Trophoblast cell (in vitro differentiated cells and primary cell): ENCODE measurements at regions not wholly inside any gene's neighbourhood (a gene's known extent, or its start where the extent isn't known, plus 50 kb on each side); places are given as distances from the start of the nearest gene placed in this dataset.

ENCODE experiments used
- DNase-seq, 2 donors: peaks; one replicate each; pipeline ENCODE4 v3.0.0-alpha.2; 2016
- H2AFZ ChIP-seq: 2 replicates; pipeline ENCODE4 v1.6.1; 2013; ENCODE audit warnings: low read length, moderate library complexity, mild to moderate bottlenecking; ENCODE audit not compliant: insufficient read depth, poor library complexity
- H2AK5ac ChIP-seq: 2 replicates; pipeline ENCODE4 v1.6.1; 2013; ENCODE audit warnings: mild to moderate bottlenecking, low read length
- H2BK120ac ChIP-seq: 2 replicates; pipeline ENCODE4 v1.6.1; 2013; ENCODE audit warnings: low read length, mild to moderate bottlenecking, moderate library complexity; ENCODE audit not compliant: insufficient read depth, poor library complexity
- H2BK12ac ChIP-seq: 2 replicates; pipeline ENCODE4 v1.6.1; 2013; ENCODE audit warnings: mild to moderate bottlenecking, low read length, moderate library complexity
- H2BK5ac ChIP-seq: 2 replicates; pipeline ENCODE4 v1.6.1; 2013; ENCODE audit warnings: low read length, low read depth, moderate library complexity, mild to moderate bottlenecking; ENCODE audit not compliant: poor library complexity
- H3K14ac ChIP-seq: 2 replicates; pipeline ENCODE4 v1.6.1; 2013; ENCODE audit warnings: mild to moderate bottlenecking, low read length
- H3K18ac ChIP-seq: 2 replicates; pipeline ENCODE4 v1.6.1; 2013; ENCODE audit warnings: mild to moderate bottlenecking, low read length
- H3K23ac ChIP-seq: 2 replicates; pipeline ENCODE4 v1.6.1; 2013; ENCODE audit warnings: low read length
- H3K27ac ChIP-seq: 2 replicates; pipeline ENCODE4 v1.5.1; 2013; ENCODE audit warnings: low read depth, mild to moderate bottlenecking, inconsistent platforms, low read length, moderate library complexity
- H3K27me3 ChIP-seq: 2 replicates; pipeline ENCODE4 v1.6.1; 2013; ENCODE audit warnings: inconsistent platforms, mild to moderate bottlenecking, low read length, moderate library complexity; ENCODE audit not compliant: insufficient read depth
- H3K36me3 ChIP-seq, 2 experiments: 1 replicate in 1 of 2; 2 replicates in 1 of 2; pipeline ENCODE4 v1.6.1; 2013; ENCODE audit warnings: low read length in 2 of 2, mild to moderate bottlenecking in 2 of 2, moderate library complexity in 1 of 2; ENCODE audit not compliant: insufficient read depth in 2 of 2, control insufficient read depth in 1 of 2
- H3K4ac ChIP-seq: 2 replicates; pipeline ENCODE4 v1.6.1; 2013; ENCODE audit warnings: low read depth, mild to moderate bottlenecking, low read length, moderate library complexity
- H3K4me1 ChIP-seq, 2 experiments: 1 replicate in 1 of 2; 2 replicates in 1 of 2; pipeline ENCODE4 v1.6.1; 2013; ENCODE audit warnings: low read length in 2 of 2, mild to moderate bottlenecking in 2 of 2, moderate library complexity in 1 of 2; ENCODE audit not compliant: insufficient read depth in 2 of 2, control insufficient read depth in 1 of 2
- H3K4me2 ChIP-seq: 2 replicates; pipeline ENCODE4 v1.6.1; 2013; ENCODE audit warnings: inconsistent platforms, mild to moderate bottlenecking, low read length, moderate library complexity
- H3K4me3 ChIP-seq: 2 replicates; pipeline ENCODE4 v1.5.1; 2013; ENCODE audit warnings: mild to moderate bottlenecking, low read depth, low read length, inconsistent platforms
- H3K79me1 ChIP-seq: one replicate; pipeline ENCODE4 v1.6.1; 2013; ENCODE audit warnings: low read length
- H3K79me2 ChIP-seq: 2 replicates; pipeline ENCODE4 v1.6.1; 2013; ENCODE audit warnings: low read length, mild to moderate bottlenecking; ENCODE audit not compliant: control insufficient read depth, insufficient read depth, poor library complexity
- H3K9ac ChIP-seq: 2 replicates; pipeline ENCODE4 v1.6.1; 2013; ENCODE audit warnings: mild to moderate bottlenecking, low read length
- H3K9me3 ChIP-seq: 2 replicates; pipeline ENCODE4 v1.6.1; 2013; ENCODE audit warnings: low read depth, mild to moderate bottlenecking, control low read depth, inconsistent platforms, low read length; ENCODE audit not compliant: insufficient read depth
- H4K12ac ChIP-seq: 2 replicates; pipeline ENCODE4 v1.6.1; 2013; ENCODE audit warnings: low read depth, mild to moderate bottlenecking, low read length, moderate library complexity
- H4K8ac ChIP-seq: 2 replicates; pipeline ENCODE4 v1.6.1; 2013; ENCODE audit warnings: low read depth, mild to moderate bottlenecking, low read length, moderate library complexity
- H4K91ac ChIP-seq: one replicate; pipeline ENCODE4 v1.6.1; 2013; ENCODE audit warnings: low read depth, mild to moderate bottlenecking, low read length, moderate library complexity
- WGBS: extraction: QIAGEN DNeasy Blood & Tissue Kit; methylation state at CpG from one replicate; pipeline ENCODE4 v1.1.7; 2013; ENCODE audit warnings: missing lambda C conversion rate; ENCODE audit not compliant: insufficient read length, insufficient coverage; ENCODE audit errors: extremely low coverage; 5-methylcytosine and 5-hydroxymethylcytosine counted together

GRCh38 chr12:127038152-127038551 is 1228.8 kb upstream of the TMEM132C start:
- H2BK5ac ChIP-seq = no peak overlapping the region
- no peaks in the 10 kb centered on the region for H3K79me1 ChIP-seq
- no peak overlapping the region for H2AFZ ChIP-seq
- H3K4me3 ChIP-seq = no peak overlapping the region
- no peaks in the 10 kb centered on the region for H3K79me2 ChIP-seq
- H3K4me1 ChIP-seq = no peaks in the 10 kb centered on the region
- H4K8ac ChIP-seq = no peak overlapping the region
- no peaks in the 10 kb centered on the region for H3K36me3 ChIP-seq
- no peak for DNase-seq
- no peak overlapping the region for H3K18ac ChIP-seq
- H2AK5ac ChIP-seq = no peak overlapping the region
- H2BK120ac ChIP-seq = no peak overlapping the region
- no peak overlapping the region for H3K14ac ChIP-seq
- no peak overlapping the region for H4K12ac ChIP-seq
- H3K9ac ChIP-seq = no peak overlapping the region
- H3K23ac ChIP-seq = no peak overlapping the region
- no peak overlapping the region for H2BK12ac ChIP-seq
- peaks cover 2% of the 10 kb centered on the region for H3K9me3 ChIP-seq
- H3K27ac ChIP-seq = no peak overlapping the region
- no peak overlapping the region for H3K4me2 ChIP-seq
- H4K91ac ChIP-seq = no peak overlapping the region
- H3K4ac ChIP-seq = no peak overlapping the region
- H3K27me3 ChIP-seq = no peaks in the 10 kb centered on the region
- WGBS = no CpG with 5 or more reads among the region's 1 CpG

GRCh38 chr12:127038761-127039160 is 1228.2 kb upstream of the TMEM132C start:
- no CpG with 5 or more reads among the region's 10 CpGs for WGBS
- no peak overlapping the region for H2AK5ac ChIP-seq
- H3K27me3 ChIP-seq = no peaks in the 10 kb centered on the region
- no peaks in the 10 kb centered on the region for H3K4me1 ChIP-seq
- H3K27ac ChIP-seq = no peak overlapping the region
- no peak overlapping the region for H3K18ac ChIP-seq
- H3K9me3 ChIP-seq = peaks cover 2% of the 10 kb centered on the region
- no peak overlapping the region for H3K4me2 ChIP-seq
- H4K91ac ChIP-seq = no peak overlapping the region
- no peak overlapping the region for H3K23ac ChIP-seq
- no peak overlapping the region for H2AFZ ChIP-seq
- H2BK12ac ChIP-seq = no peak overlapping the region
- H3K79me1 ChIP-seq = no peaks in the 10 kb centered on the region
- H3K14ac ChIP-seq = no peak overlapping the region
- no peak overlapping the region for H4K8ac ChIP-seq
- H3K36me3 ChIP-seq = no peaks in the 10 kb centered on the region
- no peaks in the 10 kb centered on the region for H3K79me2 ChIP-seq
- no peak overlapping the region for H3K9ac ChIP-seq
- H3K4ac ChIP-seq = no peak overlapping the region
- H2BK5ac ChIP-seq = no peak overlapping the region
- no peak for DNase-seq
- no peak overlapping the region for H3K4me3 ChIP-seq
- H4K12ac ChIP-seq = no peak overlapping the region
- H2BK120ac ChIP-seq = no peak overlapping the region

DNA sequence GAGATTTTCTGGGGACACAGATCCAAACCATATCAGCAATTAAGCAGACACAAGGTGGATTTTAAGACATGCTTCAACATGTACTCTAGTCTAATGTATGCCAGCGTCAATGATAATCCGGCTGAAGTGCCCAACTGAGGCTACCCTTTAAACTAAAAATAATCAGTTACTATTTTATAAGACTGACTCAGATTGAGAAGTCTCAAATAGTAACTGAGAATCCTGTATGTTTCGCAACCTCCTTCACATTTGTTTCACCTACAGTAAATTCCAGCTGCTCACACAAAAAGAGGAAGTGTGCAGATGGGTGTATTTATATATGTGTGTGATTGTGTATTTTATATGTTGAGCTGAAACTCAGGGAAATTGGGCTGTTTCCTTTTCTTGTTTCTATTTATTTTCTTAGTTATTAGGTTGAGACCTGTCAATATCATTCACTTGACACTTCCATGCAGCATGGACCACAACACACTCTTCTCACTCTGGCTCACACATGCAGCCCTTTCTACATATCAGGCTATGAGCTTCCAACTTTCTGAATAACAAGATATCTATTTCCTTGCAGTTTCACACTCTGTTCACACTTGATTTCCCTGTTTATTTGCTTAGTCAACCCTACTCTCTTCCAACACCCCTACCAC is 1224.9 kb upstream of the TMEM132C start:
- H3K79me1 ChIP-seq = no peaks in the 10 kb centered on the region
- H3K4me2 ChIP-seq = no peak overlapping the region
- H3K14ac ChIP-seq = no peak overlapping the region
- H4K8ac ChIP-seq = no peak overlapping the region
- no peaks in the 10 kb centered on the region for H3K27me3 ChIP-seq
- H2AFZ ChIP-seq = no peak overlapping the region
- H4K12ac ChIP-seq = no peak overlapping the region
- WGBS = no CpG with 5 or more reads among the region's 3 CpGs
- H2AK5ac ChIP-seq = no peak overlapping the region
- H2BK5ac ChIP-seq = no peak overlapping the region
- H3K23ac ChIP-seq = no peak overlapping the region
- no peak overlapping the region for H3K4me3 ChIP-seq
- no peaks in the 10 kb centered on the region for H3K36me3 ChIP-seq
- no peaks in the 10 kb centered on the region for H3K9me3 ChIP-seq
- H2BK12ac ChIP-seq = no peak overlapping the region
- no peak overlapping the region for H2BK120ac ChIP-seq
- no peak overlapping the region for H3K18ac ChIP-seq
- H3K4me1 ChIP-seq = no peaks in the 10 kb centered on the region
- no peaks in the 10 kb centered on the region for H3K79me2 ChIP-seq
- DNase-seq = no peak
- no peak overlapping the region for H3K4ac ChIP-seq
- no peak overlapping the region for H4K91ac ChIP-seq
- H3K27ac ChIP-seq = no peak overlapping the region
- no peak overlapping the region for H3K9ac ChIP-seq

DNA sequence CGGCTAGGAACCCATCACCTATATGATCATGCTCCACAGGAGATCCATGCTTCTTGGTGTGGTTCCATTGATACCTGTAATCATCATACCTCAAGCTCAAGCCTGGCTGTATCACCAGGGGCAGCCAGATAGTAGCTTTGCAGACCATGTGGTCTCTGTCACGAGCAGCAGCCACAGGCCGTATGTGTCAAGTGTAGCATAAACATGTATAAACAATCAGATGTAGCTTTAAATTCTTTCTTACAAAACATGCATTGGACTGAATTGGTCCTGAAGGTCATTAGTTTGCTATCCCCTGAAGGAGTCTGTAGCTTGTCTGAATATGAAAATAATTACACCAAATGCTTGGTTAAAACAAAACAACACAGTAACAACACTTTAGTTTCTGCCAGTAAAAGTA is 1223.2 kb upstream of the TMEM132C start:
- H3K18ac ChIP-seq = no peak overlapping the region
- no peak overlapping the region for H4K12ac ChIP-seq
- H2BK120ac ChIP-seq = no peak overlapping the region
- H2BK5ac ChIP-seq = no peak overlapping the region
- no peaks in the 10 kb centered on the region for H3K4me1 ChIP-seq
- H4K8ac ChIP-seq = no peak overlapping the region
- H3K36me3 ChIP-seq = no peaks in the 10 kb centered on the region
- no peaks in the 10 kb centered on the region for H3K79me1 ChIP-seq
- H3K27me3 ChIP-seq = no peaks in the 10 kb centered on the region
- no peak overlapping the region for H2AFZ ChIP-seq
- no peak overlapping the region for H3K14ac ChIP-seq
- H3K9ac ChIP-seq = no peak overlapping the region
- H3K9me3 ChIP-seq = no peaks in the 10 kb centered on the region
- H2BK12ac ChIP-seq = no peak overlapping the region
- H3K4me2 ChIP-seq = no peak overlapping the region
- no peak overlapping the region for H4K91ac ChIP-seq
- H3K23ac ChIP-seq = no peak overlapping the region
- DNase-seq = no peak
- no peak overlapping the region for H2AK5ac ChIP-seq
- WGBS = no CpG with 5 or more reads among the region's 3 CpGs
- no peak overlapping the region for H3K4me3 ChIP-seq
- H3K27ac ChIP-seq = no peak overlapping the region
- no peak overlapping the region for H3K4ac ChIP-seq
- H3K79me2 ChIP-seq = no peaks in the 10 kb centered on the region
